Adrenal gland (tissue), 5 donors: ENCODE measurements at regions not wholly inside any gene's neighbourhood (a gene's known extent, or its start where the extent isn't known, plus 50 kb on each side); places are given as distances from the start of the nearest gene placed in this dataset.

Experiments used
- CTCF ChIP-seq, 6 experiments: fragments of 450-650 bp in 4 of 6; fragments of 200-600 bp in 2 of 6; sonication (generic) in 1 of 6; IDR thresholded peaks; 1 replicate in 5 of 6; 2 replicates in 1 of 6; pipeline versions ENCODE4 v1.5.1 to v1.8.0; 2016 to 2021; ENCODE audit warnings: antibody characterized with exemption in 6 of 6, mild to moderate bottlenecking in 2 of 6, moderate library complexity in 1 of 6
- POLR2A ChIP-seq, 2 donors: fragments of 450-650 bp; IDR thresholded peaks; one replicate each; pipeline ENCODE4 v1.6.1; 2017; ENCODE audit warnings: antibody characterized with exemption in 2 of 2, mild to moderate bottlenecking in 2 of 2, moderate library complexity in 1 of 2
- donor health status: DM: no; HTN: no; CAD: no.

GRCh38 chr3:194933465-194933864 lies 247.8 kb downstream of the FAM43A start:
- TF ChIP-seq POLR2A (IDR thresholded peaks at IDR 0.05): no peak
- no peak for TF ChIP-seq CTCF (IDR thresholded peaks at IDR 0.05)
